ENCODE measurements at regions not wholly inside any gene's neighbourhood (a gene's known extent, or its start where the extent isn't known, plus 50 kb on each side); places are given as distances from the start of the nearest gene placed in this dataset.

DNA sequence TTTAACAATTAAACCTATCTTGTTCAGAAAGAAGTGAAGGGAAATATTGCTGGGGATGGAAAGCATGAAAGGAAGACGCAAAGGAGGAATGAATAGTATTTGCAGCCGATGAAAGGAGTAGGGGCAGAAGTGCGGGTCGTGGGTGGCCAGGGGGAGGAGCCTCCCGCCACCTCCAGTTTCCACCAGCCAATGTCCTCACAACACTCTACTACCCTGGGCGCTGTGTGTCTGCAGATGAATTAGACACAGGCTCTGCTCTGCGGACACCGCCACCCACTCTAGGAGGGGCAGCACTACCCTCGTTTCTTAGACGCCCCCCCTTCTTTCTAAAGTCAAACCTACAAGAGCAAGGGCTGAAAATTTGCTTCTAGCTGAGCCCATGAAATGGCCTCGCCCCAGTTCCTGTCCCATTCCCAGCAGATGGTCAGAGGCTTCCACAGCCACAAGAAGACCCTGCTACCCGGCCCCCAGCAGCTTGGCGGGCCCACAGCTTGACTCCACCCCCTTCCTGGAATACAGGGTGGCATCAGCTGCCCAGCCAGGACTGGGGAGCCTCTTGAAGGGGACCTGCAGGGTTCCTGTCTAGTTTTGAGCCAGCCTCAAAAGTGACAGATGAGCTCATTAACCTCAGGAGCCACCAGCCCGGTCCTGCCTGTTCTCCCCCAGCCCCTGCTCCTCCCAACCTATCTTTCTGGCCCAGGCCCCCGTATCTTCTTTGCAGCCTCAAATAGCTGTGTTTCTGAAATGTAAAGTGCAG is 268.1 kb downstream of the BUD13 start:
- no peak for DNase-seq (ENCODE audit: extremely low read depth, insufficient read length)
- no peak overlapping the region for H3K4me3 ChIP-seq (replicated peaks; ENCODE audit: low read depth, low read length)
- TF ChIP-seq, protein P1, sequence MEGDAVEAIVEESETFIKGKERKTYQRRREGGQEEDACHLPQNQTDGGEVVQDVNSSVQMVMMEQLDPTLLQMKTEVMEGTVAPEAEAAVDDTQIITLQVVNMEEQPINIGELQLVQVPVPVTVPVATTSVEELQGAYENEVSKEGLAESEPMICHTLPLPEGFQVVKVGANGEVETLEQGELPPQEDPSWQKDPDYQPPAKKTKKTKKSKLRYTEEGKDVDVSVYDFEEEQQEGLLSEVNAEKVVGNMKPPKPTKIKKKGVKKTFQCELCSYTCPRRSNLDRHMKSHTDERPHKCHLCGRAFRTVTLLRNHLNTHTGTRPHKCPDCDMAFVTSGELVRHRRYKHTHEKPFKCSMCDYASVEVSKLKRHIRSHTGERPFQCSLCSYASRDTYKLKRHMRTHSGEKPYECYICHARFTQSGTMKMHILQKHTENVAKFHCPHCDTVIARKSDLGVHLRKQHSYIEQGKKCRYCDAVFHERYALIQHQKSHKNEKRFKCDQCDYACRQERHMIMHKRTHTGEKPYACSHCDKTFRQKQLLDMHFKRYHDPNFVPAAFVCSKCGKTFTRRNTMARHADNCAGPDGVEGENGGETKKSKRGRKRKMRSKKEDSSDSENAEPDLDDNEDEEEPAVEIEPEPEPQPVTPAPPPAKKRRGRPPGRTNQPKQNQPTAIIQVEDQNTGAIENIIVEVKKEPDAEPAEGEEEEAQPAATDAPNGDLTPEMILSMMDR (IDR thresholded peaks at IDR 0.05; ENCODE audit: insufficient read depth, low read length, poor library complexity, severe bottlenecking) = no peak
- peaks cover 9% of the 10 kb centered on the region for H3K27me3 ChIP-seq (replicated peaks; ENCODE audit: control insufficient read depth, insufficient read depth, low read length)
- H3K36me3 ChIP-seq (ENCODE audit: control insufficient read depth, insufficient read depth, low read length) = no peaks in the 10 kb centered on the region

DNA sequence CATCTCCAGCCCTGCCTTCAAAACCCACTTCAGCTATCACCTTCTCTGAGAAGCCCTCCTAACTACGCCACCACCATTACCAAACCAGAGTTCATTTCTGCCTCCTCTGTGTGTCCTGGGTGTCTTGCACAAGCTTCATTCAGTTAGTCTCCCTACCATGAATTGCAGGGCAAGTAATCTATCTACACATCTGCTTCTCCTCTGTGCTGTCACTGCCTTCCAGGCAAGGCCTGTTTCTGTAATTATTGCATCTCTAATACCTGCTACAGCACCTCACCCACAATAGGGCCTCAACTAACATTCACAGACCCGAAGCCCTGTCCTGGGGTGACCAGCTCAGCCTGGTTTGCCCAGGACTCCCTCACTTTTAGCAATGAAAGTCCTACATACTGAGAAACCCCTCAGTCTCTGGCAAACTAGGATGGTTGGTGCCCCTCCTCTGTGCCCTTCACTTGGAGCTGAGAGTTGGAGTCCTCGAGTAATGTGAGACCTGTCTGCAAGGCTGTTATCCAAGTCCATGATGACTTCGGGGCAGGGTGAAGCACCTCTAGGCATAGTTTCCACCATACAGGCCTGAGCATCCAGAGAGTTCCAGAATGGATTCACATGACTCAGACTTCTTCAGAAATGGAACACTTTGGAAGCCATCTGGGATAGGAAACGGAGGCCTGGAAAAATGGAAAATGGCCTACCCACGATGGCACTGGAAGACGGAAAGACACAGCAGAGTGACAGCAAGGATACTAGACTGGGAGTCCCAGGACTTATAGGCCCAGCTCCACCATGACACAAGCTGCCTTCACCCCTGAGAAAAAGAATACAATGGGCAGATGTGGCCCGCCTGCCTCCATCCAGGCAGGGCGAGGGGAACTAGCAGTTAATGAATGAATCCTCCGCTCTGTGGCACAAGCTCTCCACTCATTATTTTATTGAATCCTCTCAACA is 269.3 kb downstream of the BUD13 start:
- TF ChIP-seq, protein P1 (IDR thresholded peaks at IDR 0.05; ENCODE audit: insufficient read depth, low read length, poor library complexity, severe bottlenecking) = no peak
- no peak for DNase-seq (ENCODE audit: extremely low read depth, insufficient read length)
- no peaks in the 10 kb centered on the region for H3K36me3 ChIP-seq (ENCODE audit: control insufficient read depth, insufficient read depth, low read length)
- H3K27me3 ChIP-seq (replicated peaks; ENCODE audit: control insufficient read depth, insufficient read depth, low read length) = peaks cover 7% of the 10 kb centered on the region
- H3K4me3 ChIP-seq (replicated peaks; ENCODE audit: low read depth, low read length) = no peak overlapping the region

DNA sequence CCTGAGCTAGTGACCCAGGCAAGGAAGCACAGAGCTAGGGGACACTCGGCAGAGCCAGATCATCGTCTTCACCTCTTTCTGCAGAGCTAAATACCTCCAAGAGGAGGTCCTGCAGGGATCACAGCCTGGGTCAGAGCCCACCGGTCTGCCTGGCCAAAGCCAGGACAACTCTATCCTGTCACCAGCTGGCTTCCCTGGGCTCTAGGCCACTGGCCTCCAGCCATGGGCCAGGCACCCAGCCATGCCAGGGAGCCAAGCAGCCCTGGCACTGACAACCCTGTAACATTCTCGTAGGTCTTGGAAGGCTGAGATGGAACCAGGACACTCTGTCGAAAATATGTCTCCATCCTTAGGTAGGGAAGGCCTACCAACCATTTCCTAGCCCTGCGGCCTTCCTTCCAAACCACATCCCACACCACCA is 270.1 kb downstream of the BUD13 start:
- TF ChIP-seq, protein P1 (IDR thresholded peaks at IDR 0.05; ENCODE audit: insufficient read depth, low read length, poor library complexity, severe bottlenecking) = no peak
- peaks cover 7% of the 10 kb centered on the region for H3K27me3 ChIP-seq (replicated peaks; ENCODE audit: control insufficient read depth, insufficient read depth, low read length)
- no peaks in the 10 kb centered on the region for H3K36me3 ChIP-seq (ENCODE audit: control insufficient read depth, insufficient read depth, low read length)
- DNase-seq (ENCODE audit: extremely low read depth, insufficient read length) = no peak
- no peak overlapping the region for H3K4me3 ChIP-seq (replicated peaks; ENCODE audit: low read depth, low read length)

DNA sequence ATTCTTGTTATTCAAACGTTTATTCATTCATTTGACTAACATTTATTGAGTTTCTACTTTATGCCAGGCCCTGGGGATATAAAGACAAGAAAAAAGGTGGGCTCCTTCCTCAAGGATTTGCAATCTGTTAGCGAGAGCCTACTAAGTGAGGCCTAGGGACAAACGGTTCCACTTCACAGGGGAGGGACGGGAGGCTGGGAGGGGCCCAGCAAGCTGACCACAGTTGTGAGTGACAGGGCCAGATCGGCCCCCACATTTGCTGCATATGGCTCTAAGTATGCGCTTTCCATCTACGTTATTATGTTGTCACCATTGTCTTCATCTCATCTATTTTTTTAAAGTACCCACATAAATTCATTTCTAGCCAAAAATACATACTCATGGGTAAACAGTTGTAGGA is 271.1 kb downstream of the BUD13 start:
- Histone ChIP-seq H3K4me3 (replicated peaks; ENCODE audit: low read depth, low read length) (no peak overlapping the region), H3K36me3 (ENCODE audit: control insufficient read depth, insufficient read depth, low read length) (no peaks in the 10 kb centered on the region), H3K27me3 (replicated peaks; ENCODE audit: control insufficient read depth, insufficient read depth, low read length) (peaks cover 5% of the 10 kb centered on the region)
- no peak for DNase-seq (ENCODE audit: extremely low read depth, insufficient read length)
- TF ChIP-seq, protein P1 (IDR thresholded peaks at IDR 0.05; ENCODE audit: insufficient read depth, low read length, poor library complexity, severe bottlenecking) = no peak

DNA sequence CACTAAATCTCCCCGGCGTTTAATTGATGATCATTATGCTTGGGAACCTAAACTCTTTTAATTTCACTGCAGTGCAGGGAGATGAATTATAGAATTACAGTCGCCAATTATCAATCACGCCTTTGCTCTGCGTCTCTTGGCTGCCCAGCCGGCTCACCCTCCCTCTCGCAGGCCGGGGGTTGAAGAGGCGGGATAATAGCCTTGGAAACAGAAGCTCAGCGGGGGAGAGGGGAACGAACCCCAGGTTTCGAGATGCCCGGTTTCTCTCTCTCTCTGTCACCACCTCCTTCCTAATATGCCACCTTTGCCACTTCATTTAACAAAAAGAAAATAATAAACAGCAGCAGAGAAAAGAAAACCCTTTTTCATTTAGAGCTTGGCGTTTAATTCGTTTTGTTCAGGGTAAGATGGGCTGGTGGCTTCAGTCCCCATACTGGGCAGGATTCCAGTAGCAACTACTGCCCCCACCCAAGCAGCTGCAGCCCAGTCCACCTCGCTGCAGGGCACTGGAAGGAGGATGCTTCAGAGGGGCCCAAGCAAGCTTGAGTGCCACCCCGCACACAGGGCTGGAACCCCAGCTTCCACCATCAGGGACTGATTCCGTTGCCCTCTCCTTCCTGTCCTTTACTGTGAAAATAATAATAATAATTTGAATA is 271.7 kb downstream of the BUD13 start:
- Histone ChIP-seq H3K4me3 (replicated peaks; ENCODE audit: low read depth, low read length) (no peak overlapping the region), H3K27me3 (replicated peaks; ENCODE audit: control insufficient read depth, insufficient read depth, low read length) (peaks cover 5% of the 10 kb centered on the region), H3K36me3 (ENCODE audit: control insufficient read depth, insufficient read depth, low read length) (no peaks in the 10 kb centered on the region)
- TF ChIP-seq, protein P1 (IDR thresholded peaks at IDR 0.05; ENCODE audit: insufficient read depth, low read length, poor library complexity, severe bottlenecking) = no peak
- DNase-seq (ENCODE audit: extremely low read depth, insufficient read length) = no peak
